ENCODE measurements at regions not wholly inside any gene's neighbourhood (a gene's known extent, or its start where the extent isn't known, plus 50 kb on each side); places are given as distances from the start of the nearest gene placed in this dataset.
"Not testable (repeated sequence)": the region's sequence is repeated elsewhere in the genome, so short reads cannot be mapped to it uniquely, and the experiment has no call there.

DNA sequence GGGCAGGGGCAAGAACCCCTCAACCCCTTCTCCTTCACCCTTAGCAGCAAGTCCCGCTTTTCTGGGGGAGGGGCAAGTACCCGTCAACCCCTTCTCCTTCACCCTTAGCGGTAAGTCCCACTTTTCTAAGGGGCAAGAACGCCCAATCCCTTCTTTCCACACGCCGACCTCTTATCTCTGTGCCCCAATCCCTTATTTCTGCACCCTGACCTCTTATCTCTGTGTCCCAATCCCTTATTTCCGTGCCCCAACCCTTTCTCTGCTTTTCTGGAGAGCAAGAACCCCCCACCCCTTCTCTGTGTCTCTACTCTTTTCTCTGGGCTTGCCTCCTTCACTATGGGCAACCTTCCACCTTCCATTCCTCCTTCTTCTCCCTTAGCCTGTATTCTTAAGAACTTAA, 225.0 kb upstream of the DUSP10 start:
- TF ChIP-seq, protein P1, sequence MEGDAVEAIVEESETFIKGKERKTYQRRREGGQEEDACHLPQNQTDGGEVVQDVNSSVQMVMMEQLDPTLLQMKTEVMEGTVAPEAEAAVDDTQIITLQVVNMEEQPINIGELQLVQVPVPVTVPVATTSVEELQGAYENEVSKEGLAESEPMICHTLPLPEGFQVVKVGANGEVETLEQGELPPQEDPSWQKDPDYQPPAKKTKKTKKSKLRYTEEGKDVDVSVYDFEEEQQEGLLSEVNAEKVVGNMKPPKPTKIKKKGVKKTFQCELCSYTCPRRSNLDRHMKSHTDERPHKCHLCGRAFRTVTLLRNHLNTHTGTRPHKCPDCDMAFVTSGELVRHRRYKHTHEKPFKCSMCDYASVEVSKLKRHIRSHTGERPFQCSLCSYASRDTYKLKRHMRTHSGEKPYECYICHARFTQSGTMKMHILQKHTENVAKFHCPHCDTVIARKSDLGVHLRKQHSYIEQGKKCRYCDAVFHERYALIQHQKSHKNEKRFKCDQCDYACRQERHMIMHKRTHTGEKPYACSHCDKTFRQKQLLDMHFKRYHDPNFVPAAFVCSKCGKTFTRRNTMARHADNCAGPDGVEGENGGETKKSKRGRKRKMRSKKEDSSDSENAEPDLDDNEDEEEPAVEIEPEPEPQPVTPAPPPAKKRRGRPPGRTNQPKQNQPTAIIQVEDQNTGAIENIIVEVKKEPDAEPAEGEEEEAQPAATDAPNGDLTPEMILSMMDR (IDR thresholded peaks at IDR 0.05): not testable (repeated sequence)
- not testable (repeated sequence) for TF ChIP-seq POLR2AphosphoS5, POLR2A (IDR thresholded peaks at IDR 0.05)

Measured in prostate gland (tissue), 2 donors.